AG04449 (cell line): ENCODE measurements at regions not wholly inside any gene's neighbourhood (a gene's known extent, or its start where the extent isn't known, plus 50 kb on each side); places are given as distances from the start of the nearest gene placed in this dataset.
"Not testable (repeated sequence)": the region's sequence is repeated elsewhere in the genome, so short reads cannot be mapped to it uniquely, and the experiment has no call there.

Experiments
- CTCF ChIA-PET: fragments of 350-600 bp; formaldehyde crosslinking; extraction: SDS; loops from one replicate; lab custom pipeline; 2021; ENCODE audit warnings: antibody characterized with exemption; lab: Yijun Ruan, JAX
- POLR2A ChIA-PET: fragments of 400-600, 350-600 bp; formaldehyde crosslinking; extraction: SDS; loops from one replicate; lab custom pipeline; 2020; ENCODE audit warnings: antibody characterized with exemption, inconsistent platforms; lab: Yijun Ruan, JAX
- DNase-seq: peaks from one replicate; pipeline ENCODE4 v3.0.0-alpha.2; 2010; ENCODE audit warnings: low read depth, low spot score
- H3K4me3 ChIP-seq: 2 replicates; pipeline ENCODE4 v1.5.1; 2011; ENCODE audit warnings: low read depth, mild to moderate bottlenecking, control low read depth, low read length
- TF ChIP-seq, protein P1 (sequence below): IDR thresholded peaks from one replicate; pipeline ENCODE4 v1.5.1; 2011; ENCODE audit warnings: mild to moderate bottlenecking, moderate library complexity, low read length, control low read depth, inconsistent platforms; ENCODE audit not compliant: insufficient read depth; ENCODE audit errors: missing control alignments

DNA sequence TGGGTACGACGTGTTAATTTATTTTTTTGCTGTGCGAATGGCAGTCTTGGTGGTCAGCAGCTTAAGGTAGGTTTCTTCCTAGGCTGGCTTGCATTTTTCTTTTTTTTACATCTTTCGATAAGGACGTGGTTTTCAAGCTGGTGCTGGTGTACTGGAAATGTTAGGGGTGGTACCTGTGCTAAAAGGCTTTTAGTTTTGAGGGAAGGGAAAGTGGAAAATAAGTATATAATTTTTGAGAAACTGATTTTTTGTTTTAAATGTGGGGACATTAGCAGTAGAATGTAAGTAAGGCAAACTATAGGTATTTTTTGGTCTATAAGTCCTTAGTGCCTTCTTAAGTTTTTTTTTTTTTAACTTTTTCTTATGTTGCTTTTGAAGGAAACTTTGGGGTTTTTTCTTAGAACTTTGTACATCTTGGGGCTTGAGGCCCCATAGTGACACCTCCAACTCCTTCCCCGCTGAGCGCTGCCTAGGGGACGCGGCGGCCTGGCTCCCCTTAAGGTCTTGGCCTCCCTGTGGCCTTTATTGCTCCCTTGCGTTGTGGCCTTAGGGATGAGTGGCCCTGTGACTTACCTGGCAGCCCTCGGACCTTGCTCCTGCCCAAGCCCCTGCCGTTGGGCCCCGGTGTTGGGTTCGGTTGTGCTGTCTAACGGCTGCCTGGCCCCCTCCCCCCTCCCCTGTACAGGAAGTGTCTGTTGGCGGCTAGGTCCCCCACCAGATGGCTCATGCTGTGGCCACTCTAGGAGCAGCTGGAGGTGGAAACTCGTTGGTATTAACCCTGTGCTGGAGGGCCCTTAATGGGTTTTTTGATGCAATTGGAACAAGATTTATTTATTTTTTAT is 88.0 kb upstream of the RPRML start:
- ChIA-PET POLR2A (interaction anchor here (0.6 kb wide), 1 partner anchor 108 kb away, joined by 4 read pairs; no protein-coding TSS in a partner anchor), CTCF (no interaction called here)
- TF ChIP-seq, protein P1, sequence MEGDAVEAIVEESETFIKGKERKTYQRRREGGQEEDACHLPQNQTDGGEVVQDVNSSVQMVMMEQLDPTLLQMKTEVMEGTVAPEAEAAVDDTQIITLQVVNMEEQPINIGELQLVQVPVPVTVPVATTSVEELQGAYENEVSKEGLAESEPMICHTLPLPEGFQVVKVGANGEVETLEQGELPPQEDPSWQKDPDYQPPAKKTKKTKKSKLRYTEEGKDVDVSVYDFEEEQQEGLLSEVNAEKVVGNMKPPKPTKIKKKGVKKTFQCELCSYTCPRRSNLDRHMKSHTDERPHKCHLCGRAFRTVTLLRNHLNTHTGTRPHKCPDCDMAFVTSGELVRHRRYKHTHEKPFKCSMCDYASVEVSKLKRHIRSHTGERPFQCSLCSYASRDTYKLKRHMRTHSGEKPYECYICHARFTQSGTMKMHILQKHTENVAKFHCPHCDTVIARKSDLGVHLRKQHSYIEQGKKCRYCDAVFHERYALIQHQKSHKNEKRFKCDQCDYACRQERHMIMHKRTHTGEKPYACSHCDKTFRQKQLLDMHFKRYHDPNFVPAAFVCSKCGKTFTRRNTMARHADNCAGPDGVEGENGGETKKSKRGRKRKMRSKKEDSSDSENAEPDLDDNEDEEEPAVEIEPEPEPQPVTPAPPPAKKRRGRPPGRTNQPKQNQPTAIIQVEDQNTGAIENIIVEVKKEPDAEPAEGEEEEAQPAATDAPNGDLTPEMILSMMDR, result peak; percentile 35
- DNase-seq, result peak; percentile 63
- H3K4me3 ChIP-seq, result peak overlapping the region; percentile 100

DNA sequence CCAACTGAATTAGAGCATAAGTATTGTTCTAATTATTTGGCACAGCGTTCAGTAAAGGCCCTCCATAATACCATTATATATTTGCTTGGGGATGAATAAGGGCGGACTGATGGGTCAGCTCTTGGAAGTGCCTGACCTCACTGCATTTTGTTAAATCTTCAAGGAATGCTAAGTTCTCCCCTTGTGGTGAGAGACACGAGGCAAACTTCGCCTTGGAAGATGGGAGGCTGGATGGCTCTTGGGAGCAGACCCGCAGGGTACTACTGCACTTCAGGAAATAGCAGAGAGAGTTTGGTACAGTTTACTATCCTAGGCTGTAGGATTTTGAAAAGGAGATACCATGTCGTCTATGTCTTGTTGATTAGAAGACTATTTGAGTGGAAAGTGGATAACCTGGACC is 87.0 kb upstream of the RPRML start:
- ChIA-PET POLR2A (no interaction called here), CTCF (no interaction called here)
- TF ChIP-seq, protein P1, result no peak
- DNase-seq, result no peak
- H3K4me3 ChIP-seq, result no peak overlapping the region

DNA sequence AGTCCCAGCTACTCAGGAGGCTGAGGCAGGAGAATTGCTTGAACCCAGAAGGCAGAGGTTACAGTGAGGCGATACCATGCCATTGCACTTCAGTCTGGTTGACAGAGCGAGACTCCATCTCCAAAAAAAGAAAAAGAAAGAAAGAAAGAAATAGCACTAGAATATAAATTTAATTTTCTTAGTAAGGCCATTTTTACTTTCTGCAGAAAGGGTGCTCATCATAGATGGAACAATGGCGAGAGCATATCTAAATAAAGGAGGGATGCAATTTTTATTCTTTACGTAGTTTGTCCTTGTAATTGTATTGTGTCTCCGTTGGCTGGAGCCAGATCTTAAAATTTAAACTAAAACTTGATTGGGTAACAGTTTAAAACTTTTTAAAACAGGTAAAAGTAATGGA is 85.6 kb upstream of the RPRML start:
- DNase-seq, result no peak
- ChIA-PET POLR2A (no interaction called here), CTCF (no interaction called here)
- H3K4me3 ChIP-seq, result no peak overlapping the region
- TF ChIP-seq, protein P1, result no peak

DNA sequence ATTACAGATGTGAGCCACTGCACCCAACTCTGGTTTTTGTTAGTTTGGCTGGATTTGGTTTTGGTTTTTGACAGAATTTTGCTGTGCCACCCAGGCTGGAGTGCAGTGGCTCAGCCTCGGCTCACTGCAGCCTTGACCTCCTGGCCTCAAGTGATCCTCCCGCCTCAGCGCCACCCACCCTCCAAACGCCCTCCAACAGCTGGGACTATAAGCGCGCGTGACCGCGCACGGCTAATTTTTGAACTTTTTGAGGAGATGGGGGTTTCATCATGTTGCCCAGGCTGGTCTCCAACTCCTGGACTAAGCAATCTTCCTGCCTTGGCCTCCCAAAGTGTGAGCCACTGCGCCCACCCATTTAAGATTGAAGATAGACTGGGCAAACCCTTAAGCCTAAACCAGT is 84.4 kb upstream of the RPRML start:
- TF ChIP-seq, protein P1, result no peak
- no peak overlapping the region for H3K4me3 ChIP-seq
- CTCF ChIA-PET, result no interaction called here
- no peak for DNase-seq
- POLR2A ChIA-PET, result no interaction called here

DNA sequence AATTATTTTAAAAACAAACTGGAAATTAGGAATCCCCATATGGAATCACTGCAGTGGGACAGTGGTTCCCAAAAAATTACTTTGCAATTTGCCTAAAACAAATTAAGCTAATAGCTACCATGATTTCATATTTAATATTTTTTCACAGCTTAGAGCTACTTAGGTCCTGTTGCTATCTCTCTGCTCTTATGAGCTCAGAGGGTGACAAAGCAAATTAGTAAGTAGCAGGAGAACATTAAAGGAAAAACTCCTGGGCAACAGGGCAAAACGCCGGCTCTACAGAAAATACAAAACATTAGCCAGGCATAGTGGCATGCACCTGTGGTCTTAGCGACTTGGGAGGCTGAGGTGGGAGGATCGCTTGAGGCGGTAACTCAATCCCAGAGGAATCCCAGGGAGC is 83.8 kb upstream of the RPRML start:
- H3K4me3 ChIP-seq, DNase-seq, POLR2A ChIA-PET, CTCF ChIA-PET: not testable (repeated sequence)

DNA sequence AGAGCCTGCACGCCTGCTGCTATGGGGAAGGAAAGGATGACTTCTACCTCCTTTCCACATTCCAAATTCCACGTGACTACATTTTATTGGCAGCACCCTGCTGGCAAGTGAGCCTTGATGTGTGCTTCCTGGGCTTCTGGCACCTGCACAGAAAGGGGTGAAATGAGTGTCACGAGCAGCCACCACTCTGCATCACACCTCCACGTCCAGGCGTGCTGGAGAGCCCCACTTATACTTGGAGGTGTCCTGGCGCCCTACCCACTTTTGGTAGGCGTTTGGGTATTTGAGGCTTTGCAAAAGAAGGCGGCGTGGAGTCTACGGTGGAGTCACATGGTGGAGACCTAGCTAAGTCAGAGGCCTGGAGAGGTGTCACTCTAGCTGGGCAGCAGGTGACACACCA is 81.0 kb upstream of the RPRML start:
- POLR2A ChIA-PET, DNase-seq: not testable (repeated sequence)
- CTCF ChIA-PET, result interaction anchor here (0.7 kb wide), 1 partner anchor 58 kb away, joined by 5 read pairs; no protein-coding TSS in a partner anchor

DNA sequence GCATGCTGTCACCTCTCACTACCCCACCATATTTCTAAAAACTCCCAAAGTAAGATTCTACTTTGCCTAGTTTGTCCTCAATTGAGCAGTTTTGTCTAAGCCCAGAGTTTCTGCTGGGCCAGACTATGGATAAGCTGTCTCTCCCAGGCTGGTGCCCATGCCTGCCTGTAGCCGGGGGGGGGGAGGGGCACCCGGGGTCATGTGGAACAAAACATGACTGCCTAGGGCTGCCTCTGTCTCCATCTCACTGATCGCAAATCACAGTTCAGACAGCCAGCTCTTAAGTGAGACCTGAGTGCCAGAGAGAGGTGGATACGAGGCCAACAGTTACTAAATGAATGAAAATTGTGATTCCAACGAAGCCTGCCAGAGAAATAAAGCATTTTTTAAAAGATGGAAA is 78.8 kb upstream of the RPRML start:
- TF ChIP-seq, protein P1, result no peak
- ChIA-PET CTCF (no interaction called here), POLR2A (no interaction called here)
- no peak overlapping the region for H3K4me3 ChIP-seq
- DNase-seq, result no peak

More for the DNA sequence above, 81.0 kb upstream of the RPRML start:
- not testable (repeated sequence) for H3K4me3 ChIP-seq

DNA sequence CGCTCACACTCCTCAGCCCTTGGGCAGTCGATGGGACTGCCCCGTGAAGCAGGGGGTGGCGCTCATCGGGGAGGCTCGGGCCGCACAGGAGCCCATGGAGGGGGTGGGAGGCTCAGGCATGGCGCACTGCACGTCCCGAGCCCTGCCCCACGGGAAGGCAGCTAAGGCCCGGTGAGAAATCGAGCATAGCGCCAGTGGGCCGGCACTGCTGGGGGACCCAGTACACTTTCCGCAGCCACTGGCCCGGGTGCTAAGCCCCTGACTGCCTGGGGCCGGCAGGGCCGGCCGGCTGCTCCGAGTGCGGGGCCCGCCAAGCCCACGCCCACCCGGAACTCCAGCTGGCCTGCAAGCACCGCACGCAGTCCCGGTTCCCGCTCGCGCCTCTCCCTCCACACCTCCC is 78.2 kb upstream of the RPRML start:
- POLR2A ChIA-PET, H3K4me3 ChIP-seq, DNase-seq, CTCF ChIA-PET: not testable (repeated sequence)

DNA sequence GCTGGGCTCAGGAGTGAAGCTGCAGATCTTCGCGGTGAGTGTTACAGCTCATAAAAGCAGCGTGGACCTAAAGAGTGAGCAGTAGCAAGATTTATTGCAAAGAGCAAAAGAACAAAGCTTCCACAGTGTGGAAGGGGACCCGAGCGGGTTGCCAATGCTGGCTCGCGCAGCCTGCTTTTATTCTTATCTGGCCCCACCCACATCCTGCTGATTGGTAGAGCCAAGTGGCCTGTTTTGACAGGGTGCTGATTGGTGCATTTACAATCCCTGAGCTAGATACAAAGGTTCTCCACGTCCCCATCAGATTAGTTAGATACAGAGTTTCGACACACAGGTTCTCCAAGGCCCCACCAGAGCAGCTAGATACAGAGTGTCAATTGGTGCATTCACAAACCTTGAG is 77.6 kb upstream of the RPRML start:
- POLR2A ChIA-PET, H3K4me3 ChIP-seq, DNase-seq, CTCF ChIA-PET: not testable (repeated sequence)
